Spleen (tissue), 7 donors: ENCODE measurements at regions not wholly inside any gene's neighbourhood (a gene's known extent, or its start where the extent isn't known, plus 50 kb on each side); places are given as distances from the start of the nearest gene placed in this dataset.

Experiments used
- CTCF ChIP-seq, 11 experiments: fragments of 200-600 bp in 7 of 11; fragments of 450-650 bp in 4 of 11; sonication (generic) in 4 of 11; IDR thresholded peaks in 8 of 11; conservative IDR thresholded peaks in 3 of 11; 1 replicate in 7 of 11; 2 replicates in 4 of 11; pipeline versions ENCODE4 v1.4.0 to v1.8.0; 2016 to 2021; ENCODE audit warnings: antibody characterized with exemption in 11 of 11, inconsistent platforms in 4 of 11, mild to moderate bottlenecking in 1 of 11
- POLR2AphosphoS5 ChIP-seq, 3 donors: sonication (generic); formaldehyde crosslinking; IDR thresholded peaks; one replicate each; pipeline ENCODE4 v1.5.1; 2017; ENCODE audit warnings: antibody characterized with exemption in 3 of 3
- donor health status: DM: no; HTN: no; CAD: no; lungs with moderate emphysema.
- donor health status: DM: no; HTN: no; CAD: no.
- donor health status: DM: no; HTN: no; CAD: no.

DNA sequence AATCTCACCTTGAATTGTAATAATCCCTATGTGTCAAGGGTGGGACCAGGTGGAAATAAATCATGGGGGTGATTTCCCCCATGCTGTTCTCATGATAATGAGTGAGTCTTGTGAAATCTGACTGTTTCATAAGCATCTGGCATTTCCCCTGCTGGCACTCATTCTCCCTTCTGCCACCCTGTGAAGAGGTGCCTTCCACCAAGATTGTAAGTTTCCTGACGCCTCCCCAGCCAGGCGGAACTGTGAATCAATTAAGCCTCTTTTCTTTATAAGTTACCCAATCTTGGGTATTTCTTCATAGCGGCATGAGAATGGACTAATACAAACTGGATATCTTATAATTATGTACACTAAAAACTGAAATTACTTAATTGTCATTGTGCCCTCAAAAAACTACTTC lies 189.2 kb upstream of the API5 start:
- TF ChIP-seq CTCF (IDR thresholded peaks at IDR 0.05 in 8 of 11, conservative IDR thresholded peaks at IDR 0.05 in 3 of 11) (no peak), POLR2AphosphoS5 (IDR thresholded peaks at IDR 0.05) (no peak)
